ENCODE measurements at regions not wholly inside any gene's neighbourhood (a gene's known extent, or its start where the extent isn't known, plus 50 kb on each side); places are given as distances from the start of the nearest gene placed in this dataset.

DNA sequence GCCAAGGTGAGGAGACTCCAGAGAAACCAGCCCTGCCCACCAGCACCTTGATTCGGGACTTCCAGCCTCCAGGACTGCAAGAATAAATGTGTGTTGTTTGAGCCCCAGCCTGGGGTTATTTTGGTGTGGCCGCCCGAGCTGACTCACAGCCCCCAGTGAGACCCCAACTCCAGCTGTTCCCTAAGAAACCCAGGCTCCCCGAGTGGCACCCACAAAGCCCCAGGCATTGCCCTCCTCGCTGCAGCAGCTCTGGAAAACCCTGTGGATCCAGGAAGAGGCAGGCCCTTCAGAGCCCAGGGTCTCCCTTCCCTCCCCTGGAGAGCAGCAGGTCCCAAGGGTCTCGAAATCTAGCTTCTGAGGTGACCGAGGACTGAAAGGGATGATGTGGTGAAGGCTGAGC is 69.2 kb upstream of the PPP1R26 start (continued):
- TF ChIP-seq HOXB6 (CRISPR knock-in tag; IDR thresholded peaks at IDR 0.05; ENCODE audit: borderline replicate concordance) (no peak), ZNF212 (CRISPR knock-in tag; IDR thresholded peaks at IDR 0.05) (no peak), U2AF2 (optimal IDR thresholded peaks at IDR 0.05; ENCODE audit: low read depth, low read length) (no peak), SREBF2 (CRISPR knock-in tag; IDR thresholded peaks at IDR 0.05) (no peak), ARHGAP35 (IDR thresholded peaks at IDR 0.05; ENCODE audit: partially characterized antibody) (no peak), POLR2B (IDR thresholded peaks at IDR 0.05; ENCODE audit: low read depth, partially characterized antibody) (no peak), ZNF274 (IDR thresholded peaks at IDR 0.05; ENCODE audit: borderline replicate concordance, low read depth, low read length) (no peak), ZBTB7A (IDR thresholded peaks at IDR 0.05; ENCODE audit: borderline replicate concordance, control insufficient read depth, low read depth, low read length) (no peak), JUND (IDR thresholded peaks at IDR 0.05; ENCODE audit: borderline replicate concordance, low read depth, low read length) (no peak), JUND (tag; IDR thresholded peaks at IDR 0.05; ENCODE audit: borderline replicate concordance, low read depth, low read length) (no peak), SLC30A9 (CRISPR knock-in tag; IDR thresholded peaks at IDR 0.05) (no peak), HNRNPUL1 (IDR thresholded peaks at IDR 0.05; ENCODE audit: low read length) (no peak), HDAC8 (tag; IDR thresholded peaks at IDR 0.05) (no peak)
- TF ChIP-seq, protein P1, sequence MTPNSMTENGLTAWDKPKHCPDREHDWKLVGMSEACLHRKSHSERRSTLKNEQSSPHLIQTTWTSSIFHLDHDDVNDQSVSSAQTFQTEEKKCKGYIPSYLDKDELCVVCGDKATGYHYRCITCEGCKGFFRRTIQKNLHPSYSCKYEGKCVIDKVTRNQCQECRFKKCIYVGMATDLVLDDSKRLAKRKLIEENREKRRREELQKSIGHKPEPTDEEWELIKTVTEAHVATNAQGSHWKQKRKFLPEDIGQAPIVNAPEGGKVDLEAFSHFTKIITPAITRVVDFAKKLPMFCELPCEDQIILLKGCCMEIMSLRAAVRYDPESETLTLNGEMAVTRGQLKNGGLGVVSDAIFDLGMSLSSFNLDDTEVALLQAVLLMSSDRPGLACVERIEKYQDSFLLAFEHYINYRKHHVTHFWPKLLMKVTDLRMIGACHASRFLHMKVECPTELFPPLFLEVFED (CRISPR knock-in tag; conservative IDR thresholded peaks at IDR 0.05) = no peak

All from K562 (cell line).